Astrocyte (in vitro differentiated cells and primary cell): ENCODE measurements at regions not wholly inside any gene's neighbourhood (a gene's known extent, or its start where the extent isn't known, plus 50 kb on each side); places are given as distances from the start of the nearest gene placed in this dataset.

Experiments
- DNase-seq: peaks from one replicate; pipeline ENCODE4 v3.0.0-alpha.2; 2010; ENCODE audit warnings: low read depth
- FAIRE-seq: peaks from 2 replicates; lab custom pipeline; 2011; peaks lifted over from hg19 to GRCh38; lab: Jason Lieb, UNC
- H2AFZ ChIP-seq: 2 replicates; pipeline ENCODE4 v1.6.0; 2012; ENCODE audit warnings: low read depth, low read length, inconsistent platforms
- H3K27ac ChIP-seq: 2 replicates; pipeline ENCODE4 v1.5.1; 2011; ENCODE audit warnings: low read depth, low read length, inconsistent platforms
- H3K27me3 ChIP-seq: 2 replicates; pipeline ENCODE4 v1.6.0; 2011; ENCODE audit warnings: low read length, inconsistent platforms; ENCODE audit not compliant: insufficient read depth
- H3K36me3 ChIP-seq: 2 replicates; pipeline ENCODE4 v1.5.1; 2011; ENCODE audit warnings: low read length, inconsistent platforms; ENCODE audit not compliant: insufficient read depth
- H3K4me1 ChIP-seq: 2 replicates; pipeline ENCODE4 v1.5.1; 2011; ENCODE audit warnings: low read length, inconsistent platforms; ENCODE audit not compliant: insufficient read depth
- H3K4me2 ChIP-seq: 2 replicates; pipeline ENCODE4 v1.6.0; 2012; ENCODE audit warnings: low read length, inconsistent platforms
- H3K4me3 ChIP-seq: 2 replicates; pipeline ENCODE4 v1.5.1; 2011; ENCODE audit warnings: low read depth, mild to moderate bottlenecking, low read length, inconsistent platforms; ENCODE audit not compliant: insufficient read depth
- H3K79me2 ChIP-seq: 2 replicates; pipeline ENCODE4 v1.6.0; 2012; ENCODE audit warnings: mild to moderate bottlenecking, low read length, inconsistent platforms; ENCODE audit not compliant: insufficient read depth
- H3K9ac ChIP-seq: 2 replicates; pipeline ENCODE4 v1.6.0; 2012; ENCODE audit warnings: mild to moderate bottlenecking, low read length, inconsistent platforms
- H3K9me3 ChIP-seq: 2 replicates; pipeline ENCODE4 v1.5.1; 2012; ENCODE audit warnings: low read depth, mild to moderate bottlenecking, low read length, inconsistent platforms; ENCODE audit not compliant: insufficient read depth
- H4K20me1 ChIP-seq: 2 replicates; pipeline ENCODE4 v1.6.0; 2012; ENCODE audit warnings: low read length, inconsistent platforms; ENCODE audit not compliant: insufficient read depth
- H3K27ac Mint-ChIP-seq: one replicate; pipeline ENCODE4 v1.8.0; 2021; ENCODE audit warnings: mild to moderate bottlenecking, mixed read lengths; ENCODE audit not compliant: unreplicated experiment
- H3K27me3 Mint-ChIP-seq: one replicate; pipeline ENCODE4 v1.8.0; 2021; ENCODE audit warnings: low read depth, mixed read lengths; ENCODE audit not compliant: unreplicated experiment
- H3K36me3 Mint-ChIP-seq: one replicate; pipeline ENCODE4 v1.8.0; 2021; ENCODE audit warnings: low read depth, mixed read lengths; ENCODE audit not compliant: unreplicated experiment
- H3K4me1 Mint-ChIP-seq: one replicate; pipeline ENCODE4 v1.8.0; 2021; ENCODE audit warnings: low read depth, mixed read lengths; ENCODE audit not compliant: unreplicated experiment
- H3K4me3 Mint-ChIP-seq: one replicate; pipeline ENCODE4 v1.8.0; 2021; ENCODE audit warnings: mild to moderate bottlenecking, moderate library complexity, mixed read lengths; ENCODE audit not compliant: unreplicated experiment
- H3K9me3 Mint-ChIP-seq: one replicate; pipeline ENCODE4 v1.8.0; 2021; ENCODE audit warnings: mild to moderate bottlenecking, mixed read lengths; ENCODE audit not compliant: unreplicated experiment
- CTCF ChIP-seq: IDR thresholded peaks from 2 replicates; pipeline ENCODE4 v1.5.1; 2011; ENCODE audit warnings: low read depth, mild to moderate bottlenecking, inconsistent platforms, low read length, moderate library complexity; ENCODE audit not compliant: insufficient read depth
- EZH2 ChIP-seq: IDR thresholded peaks from 2 replicates; pipeline ENCODE4 v1.6.1; 2012; ENCODE audit warnings: mild to moderate bottlenecking, low read length, inconsistent platforms; ENCODE audit not compliant: insufficient read depth

- H3K27me3 ChIP-seq = no peaks in the 10 kb centered on the region
- Mint-ChIP-seq H3K9me3 (peaks cover 4% of the 10 kb centered on the region), H3K4me1 (no peaks in the 10 kb centered on the region), H3K27me3 (no peaks in the 10 kb centered on the region), H3K4me3 (no peak overlapping the region), H3K36me3 (no peaks in the 10 kb centered on the region), H3K27ac (no peak overlapping the region)
- H2AFZ ChIP-seq = no peak overlapping the region
- no peak overlapping the region for H3K9ac ChIP-seq
- no peak for FAIRE-seq
- no peak overlapping the region for H3K27ac ChIP-seq
- TF ChIP-seq EZH2 = no peak
- no peak for TF ChIP-seq CTCF
- H3K9me3 ChIP-seq = peaks cover 4% of the 10 kb centered on the region
- DNase-seq = no peak
- H3K4me1 ChIP-seq = no peaks in the 10 kb centered on the region
- no peak overlapping the region for H3K4me3 ChIP-seq
- H4K20me1 ChIP-seq = no peaks in the 10 kb centered on the region
- H3K4me2 ChIP-seq = no peak overlapping the region
- no peaks in the 10 kb centered on the region for H3K36me3 ChIP-seq
- H3K79me2 ChIP-seq = no peaks in the 10 kb centered on the region
Measured at GRCh38 chr3:7820969-7821368, 680.7 kb upstream of the LMCD1 start.

- FAIRE-seq = no peak
- H3K9me3 Mint-ChIP-seq = peaks cover 4% of the 10 kb centered on the region
- Histone ChIP-seq H2AFZ (no peak overlapping the region), H3K36me3 (no peaks in the 10 kb centered on the region), H3K4me1 (no peaks in the 10 kb centered on the region), H4K20me1 (no peaks in the 10 kb centered on the region), H3K4me2 (no peak overlapping the region), H3K27ac (no peak overlapping the region), H3K9ac (no peak overlapping the region), H3K79me2 (no peaks in the 10 kb centered on the region), H3K27me3 (no peaks in the 10 kb centered on the region), H3K9me3 (peaks cover 4% of the 10 kb centered on the region), H3K4me3 (no peak overlapping the region)
- H3K4me1 Mint-ChIP-seq = no peaks in the 10 kb centered on the region
- no peak for DNase-seq
- no peak for TF ChIP-seq EZH2
- no peak for TF ChIP-seq CTCF
- H3K36me3 Mint-ChIP-seq = no peaks in the 10 kb centered on the region
- H3K4me3 Mint-ChIP-seq = no peak overlapping the region
- H3K27me3 Mint-ChIP-seq = no peaks in the 10 kb centered on the region
- no peak overlapping the region for H3K27ac Mint-ChIP-seq
Measured at GRCh38 chr3:7821858-7822257, 679.8 kb upstream of the LMCD1 start.

GRCh38 chr3:7841451-7841850 is 660.2 kb upstream of the LMCD1 start:
- Histone ChIP-seq H4K20me1 (no peaks in the 10 kb centered on the region), H2AFZ (no peak overlapping the region), H3K4me3 (no peak overlapping the region), H3K79me2 (no peaks in the 10 kb centered on the region), H3K36me3 (no peaks in the 10 kb centered on the region), H3K4me2 (no peak overlapping the region), H3K27ac (no peak overlapping the region), H3K9me3 (no peaks in the 10 kb centered on the region), H3K4me1 (no peaks in the 10 kb centered on the region), H3K9ac (no peak overlapping the region), H3K27me3 (no peaks in the 10 kb centered on the region)
- no peak for TF ChIP-seq EZH2
- no peak for TF ChIP-seq CTCF
- no peaks in the 10 kb centered on the region for H3K36me3 Mint-ChIP-seq
- H3K4me1 Mint-ChIP-seq = peaks cover 1% of the 10 kb centered on the region
- no peaks in the 10 kb centered on the region for H3K27me3 Mint-ChIP-seq
- H3K9me3 Mint-ChIP-seq = no peaks in the 10 kb centered on the region
- FAIRE-seq (no peak), DNase-seq (no peak)
- H3K27ac Mint-ChIP-seq = no peak overlapping the region
- no peak overlapping the region for H3K4me3 Mint-ChIP-seq
